ENCODE measurements at regions not wholly inside any gene's neighbourhood (a gene's known extent, or its start where the extent isn't known, plus 50 kb on each side); places are given as distances from the start of the nearest gene placed in this dataset.

DNA sequence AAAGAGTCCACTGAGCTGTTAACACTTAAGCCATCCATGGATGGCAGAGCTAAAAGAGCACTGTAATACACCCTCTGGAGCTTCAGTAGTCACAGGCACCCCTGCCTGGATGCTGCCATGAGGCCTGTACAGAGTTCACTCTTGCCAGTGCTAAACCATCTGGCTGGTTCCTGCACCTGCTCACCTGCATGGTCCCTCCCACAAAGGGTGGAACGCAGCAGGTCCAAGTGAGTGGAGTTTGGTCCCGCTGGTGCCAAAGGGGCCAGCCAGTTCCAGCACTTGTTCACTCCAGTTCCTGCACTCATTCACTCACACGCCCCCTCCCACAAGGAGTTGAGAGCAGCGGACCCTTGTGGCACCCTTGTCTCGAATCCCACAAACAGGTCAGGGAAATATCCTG lies 503.5 kb downstream of the HACE1 start (continued):
- TF ChIP-seq MAZ (IDR thresholded peaks at IDR 0.05; ENCODE audit: borderline replicate concordance, low read depth, low read length) (no peak), MAZ (CRISPR knock-in tag; IDR thresholded peaks at IDR 0.05; ENCODE audit: low read depth) (no peak), STAT5B (CRISPR knock-in tag; IDR thresholded peaks at IDR 0.05) (no peak), ZNF430 (CRISPR knock-in tag; IDR thresholded peaks at IDR 0.05) (no peak), BATF2 (CRISPR knock-in tag; IDR thresholded peaks at IDR 0.05) (no peak)

DNA sequence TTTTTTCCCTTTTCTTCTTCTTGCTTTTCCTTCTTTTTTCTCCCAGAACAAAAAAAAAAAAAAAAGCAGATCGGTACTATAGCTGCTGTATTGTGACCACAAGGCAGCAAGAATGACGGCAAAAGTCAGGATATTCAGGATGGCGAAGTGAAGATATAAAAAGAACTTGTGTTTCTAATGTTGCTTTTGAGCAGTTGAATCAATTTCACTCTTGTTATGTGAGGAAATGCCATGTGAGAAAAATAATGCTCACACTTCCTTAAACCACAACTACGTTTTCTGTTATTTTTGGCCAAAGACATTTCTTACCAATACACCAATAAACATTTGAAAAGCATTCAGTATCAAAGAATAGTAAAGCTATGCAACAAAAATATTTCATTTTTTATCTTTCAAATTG lies 510.5 kb downstream of the HACE1 start:
- H3K9ac ChIP-seq (ENCODE audit: insufficient read depth, low read depth, low read length), result no peak overlapping the region
- H3K27me3 ChIP-seq (ENCODE audit: control insufficient read depth in 1 of 2, insufficient read depth in 2 of 2, low read length in 2 of 2), result no peaks in the 10 kb centered on the region
- intact Hi-C loops (cut with micrococcal nuclease; ENCODE audit: unreplicated experiment) (no loop called here), in situ Hi-C loops (cut with HindIII; ENCODE audit: extremely low pct_ligation_motif_present, low pct_unique_long_range_greater_than_20kb) (no loop called here)
- no peaks in the 10 kb centered on the region for H3K36me3 ChIP-seq (replicated peaks in 1 of 2; ENCODE audit: control insufficient read depth in 1 of 2, insufficient read depth in 2 of 2, low read length in 2 of 2)
- peaks cover 6% of the 10 kb centered on the region for H3K9me3 ChIP-seq (ENCODE audit: low read length)
- ATAC-seq (no peak), FAIRE-seq (no peak), DNase-seq (ENCODE audit: low spot score) (no peak)
- H2AFZ ChIP-seq (ENCODE audit: low read length), result no peak overlapping the region
- H3K4me1 ChIP-seq (ENCODE audit: insufficient read depth, low read length), result no peaks in the 10 kb centered on the region
- WGBS (ENCODE audit: low lambda C conversion rate), result 31% methylated on average over 4 of the region's 4 CpGs
- ChIA-PET CTCF (ENCODE audit: low intra/inter-chr PET ratio, low total read pairs) (no interaction called here), POLR2A (no interaction called here)
- H4K20me1 ChIP-seq (ENCODE audit: insufficient read depth, low read length), result no peaks in the 10 kb centered on the region
- TF ChIP-seq, protein P1, sequence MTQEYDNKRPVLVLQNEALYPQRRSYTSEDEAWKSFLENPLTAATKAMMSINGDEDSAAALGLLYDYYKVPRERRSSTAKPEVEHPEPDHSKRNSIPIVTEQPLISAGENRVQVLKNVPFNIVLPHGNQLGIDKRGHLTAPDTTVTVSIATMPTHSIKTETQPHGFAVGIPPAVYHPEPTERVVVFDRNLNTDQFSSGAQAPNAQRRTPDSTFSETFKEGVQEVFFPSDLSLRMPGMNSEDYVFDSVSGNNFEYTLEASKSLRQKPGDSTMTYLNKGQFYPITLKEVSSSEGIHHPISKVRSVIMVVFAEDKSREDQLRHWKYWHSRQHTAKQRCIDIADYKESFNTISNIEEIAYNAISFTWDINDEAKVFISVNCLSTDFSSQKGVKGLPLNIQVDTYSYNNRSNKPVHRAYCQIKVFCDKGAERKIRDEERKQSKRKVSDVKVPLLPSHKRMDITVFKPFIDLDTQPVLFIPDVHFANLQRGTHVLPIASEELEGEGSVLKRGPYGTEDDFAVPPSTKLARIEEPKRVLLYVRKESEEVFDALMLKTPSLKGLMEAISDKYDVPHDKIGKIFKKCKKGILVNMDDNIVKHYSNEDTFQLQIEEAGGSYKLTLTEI (CRISPR knock-in tag; conservative IDR thresholded peaks at IDR 0.05), result no peak
- TF ChIP-seq, protein P2, sequence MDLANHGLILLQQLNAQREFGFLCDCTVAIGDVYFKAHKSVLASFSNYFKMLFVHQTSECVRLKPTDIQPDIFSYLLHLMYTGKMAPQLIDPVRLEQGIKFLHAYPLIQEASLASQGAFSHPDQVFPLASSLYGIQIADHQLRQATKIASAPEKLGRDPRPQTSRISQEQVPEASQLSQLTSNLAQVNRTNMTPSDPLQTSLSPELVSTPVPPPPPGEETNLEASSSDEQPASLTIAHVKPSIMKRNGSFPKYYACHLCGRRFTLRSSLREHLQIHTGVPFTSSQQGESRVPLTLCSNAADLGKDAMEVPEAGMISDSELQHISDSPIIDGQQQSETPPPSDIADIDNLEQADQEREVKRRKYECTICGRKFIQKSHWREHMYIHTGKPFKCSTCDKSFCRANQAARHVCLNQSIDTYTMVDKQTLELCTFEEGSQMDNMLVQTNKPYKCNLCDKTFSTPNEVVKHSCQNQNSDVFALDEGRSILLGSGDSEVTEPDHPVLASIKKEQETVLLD (CRISPR knock-in tag; IDR thresholded peaks at IDR 0.05; ENCODE audit: low read depth), result no peak
- TF ChIP-seq SMARCC2 (IDR thresholded peaks at IDR 0.05) (no peak), AKAP8 (CRISPR knock-in tag; IDR thresholded peaks at IDR 0.05) (no peak)
- no TSS peak for BruUV-seq (replicated peaks)
- no peak overlapping the region for H3K27ac ChIP-seq (ENCODE audit: extremely low read length, insufficient read depth, low read length)
- H3K4me2 ChIP-seq (ENCODE audit: low read depth, low read length), result no peak overlapping the region
- H3K79me2 ChIP-seq (ENCODE audit: insufficient read depth, low read length), result no peaks in the 10 kb centered on the region
- no peak overlapping the region for H3K4me3 ChIP-seq (replicated peaks in 1 of 3; ENCODE audit: insufficient read depth in 1 of 3, low read depth in 2 of 3, low read length in 3 of 3)

Measured in HepG2 (cell line).